Mesenteric fat pad (tissue), 1 donor: ENCODE measurements at regions not wholly inside any gene's neighbourhood (a gene's known extent, or its start where the extent isn't known, plus 50 kb on each side); places are given as distances from the start of the nearest gene placed in this dataset.
"Not testable (repeated sequence)": the region's sequence is repeated elsewhere in the genome, so short reads cannot be mapped to it uniquely, and the experiment has no call there.

Experiments used
- DNase-seq: peaks from one replicate; pipeline ENCODE4 v3.0.0-alpha.2; 2020; ENCODE audit warnings: low spot score
- donor health status: DM: yes; HTN: yes; CAD: no.

DNA sequence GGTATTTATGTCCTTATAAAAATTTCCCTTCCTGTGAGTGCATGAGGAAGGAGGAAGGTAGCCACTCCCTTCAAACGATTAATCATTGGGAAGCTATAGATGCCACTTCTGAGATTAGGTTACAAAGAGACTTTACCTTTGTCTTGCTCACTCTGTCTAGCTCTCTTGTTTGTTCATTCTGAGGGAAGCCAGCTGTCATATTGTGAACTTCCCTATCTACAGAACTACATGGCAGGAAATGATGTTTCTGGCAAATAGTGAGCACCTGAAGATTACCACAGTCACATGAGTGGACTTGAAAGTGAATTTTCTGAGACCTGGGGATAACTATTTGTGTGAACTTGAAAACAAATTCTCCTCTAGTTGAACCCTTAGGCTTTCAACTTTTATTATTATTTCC lies 776.8 kb downstream of the CCDC85A start:
- DNase-seq: no peak

DNA sequence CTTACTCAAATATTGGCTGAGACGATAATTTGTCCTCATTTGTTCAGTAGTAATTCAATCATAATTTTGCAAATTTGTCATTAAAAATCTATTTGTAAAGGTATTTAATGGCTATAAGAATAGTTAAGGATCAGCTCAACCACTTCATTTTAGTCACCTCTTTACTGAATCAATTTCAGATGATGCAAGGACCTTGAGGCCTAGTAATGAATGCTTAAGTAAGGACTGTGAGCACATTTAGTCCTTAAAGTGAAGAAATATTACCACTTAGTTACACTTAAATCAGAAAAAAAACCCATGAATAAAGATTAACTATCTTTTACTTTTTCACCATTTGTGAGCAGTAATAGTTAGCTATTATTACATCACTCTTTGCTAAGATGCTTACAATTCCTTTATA lies 778.9 kb downstream of the CCDC85A start:
- DNase-seq: no peak

DNA sequence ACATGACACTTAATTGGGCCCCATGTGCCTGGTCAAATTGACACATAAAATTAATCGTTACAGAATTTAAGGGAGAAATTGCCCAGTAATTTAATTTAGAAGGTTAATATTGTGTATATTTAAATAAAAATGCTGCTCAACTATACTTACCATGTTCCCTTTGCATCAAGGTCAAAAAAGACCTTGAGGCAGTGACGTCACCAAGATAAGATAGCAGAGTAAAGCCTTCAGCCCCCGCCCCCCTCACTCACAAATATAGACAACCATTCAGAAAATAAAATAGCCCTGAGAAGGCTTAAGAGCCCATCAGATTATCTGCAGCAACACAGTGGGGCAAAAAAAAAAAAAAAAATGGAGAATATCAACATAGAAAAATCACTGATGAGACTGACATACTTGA lies 785.7 kb downstream of the CCDC85A start:
- no peak for DNase-seq

- DNase-seq: no peak
Measured at GRCh38 chr2:56971383-56971974, 787.7 kb downstream of the CCDC85A start.

GRCh38 chr2:56981554-56981953 lies 797.8 kb downstream of the CCDC85A start:
- no peak for DNase-seq

- DNase-seq: no peak
Measured at GRCh38 chr2:56985609-56986008, 801.8 kb downstream of the CCDC85A start.

DNA sequence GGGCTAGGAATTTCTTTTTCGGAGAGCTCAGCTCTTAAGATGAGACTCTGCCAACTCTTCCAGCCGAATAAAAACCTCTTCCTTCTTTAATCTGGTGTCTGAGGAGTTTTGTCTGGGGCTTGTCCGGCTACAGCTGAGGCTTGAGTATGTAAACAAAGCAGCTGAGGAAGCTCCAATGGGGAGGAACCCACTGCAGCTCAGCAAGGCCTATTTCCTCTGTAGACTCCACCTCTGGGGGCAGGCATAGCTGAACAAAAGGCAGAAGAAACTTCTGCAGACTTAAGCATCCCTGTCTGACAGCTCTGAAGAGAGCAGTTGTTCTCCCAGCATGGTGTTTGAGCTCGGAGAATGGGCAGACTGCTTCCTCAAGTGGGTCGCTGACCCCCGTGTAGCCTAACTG lies 838.7 kb downstream of the CCDC85A start:
- no peak for DNase-seq

DNA sequence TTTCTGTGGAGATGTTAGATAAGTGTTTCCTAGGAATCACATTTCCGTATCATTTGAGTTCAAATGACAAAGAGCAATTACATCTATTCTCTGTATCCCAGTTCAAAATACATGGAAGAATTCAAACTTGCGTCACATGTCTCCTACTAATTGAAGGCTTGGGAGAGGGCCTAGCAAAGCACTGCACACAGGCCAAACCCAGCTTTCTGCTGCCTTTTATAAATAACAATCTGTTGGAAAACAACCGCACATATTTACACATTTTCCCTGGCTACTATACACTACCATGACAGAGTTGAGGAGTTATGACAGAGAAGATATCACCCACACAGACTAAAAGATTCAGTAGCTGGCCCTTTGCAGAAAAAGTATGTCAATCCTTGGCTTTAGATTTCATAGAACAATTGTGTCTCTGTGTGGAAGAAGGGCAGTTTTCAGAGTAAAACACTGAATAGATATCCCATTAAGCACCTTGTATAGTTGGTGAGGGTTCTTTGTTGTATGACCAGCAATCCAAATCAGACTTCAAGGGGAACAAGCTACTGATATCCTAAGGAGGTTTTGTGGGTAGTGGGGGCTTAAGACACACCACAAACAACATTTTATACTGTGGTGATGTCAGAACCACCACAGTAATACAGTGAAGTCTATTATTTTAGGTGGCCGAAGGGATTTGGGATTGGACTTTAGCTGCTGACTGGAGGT lies 861.3 kb downstream of the CCDC85A start:
- DNase-seq: no peak

DNA sequence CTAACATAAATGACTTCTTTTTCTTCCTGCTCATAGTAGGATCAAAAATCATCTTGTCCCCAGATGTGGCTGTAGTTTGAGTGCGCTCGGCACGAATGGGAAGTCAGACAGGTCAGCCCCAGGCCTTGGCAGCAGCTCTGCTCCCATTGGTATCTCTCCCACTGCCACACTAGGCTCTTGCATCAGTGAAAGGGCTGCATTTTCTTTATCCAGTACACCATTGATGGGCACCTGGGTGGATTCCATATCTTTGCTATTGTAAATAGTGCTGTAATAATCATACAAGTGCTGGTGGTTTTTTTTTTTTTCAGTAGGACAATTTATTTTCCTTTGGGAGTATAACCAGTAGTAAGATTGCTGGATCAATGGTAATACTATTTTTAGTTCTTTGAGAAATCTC lies 865.5 kb downstream of the CCDC85A start:
- DNase-seq: no peak

GRCh38 chr2:57050007-57050406 lies 866.2 kb downstream of the CCDC85A start:
- no peak for DNase-seq

DNA sequence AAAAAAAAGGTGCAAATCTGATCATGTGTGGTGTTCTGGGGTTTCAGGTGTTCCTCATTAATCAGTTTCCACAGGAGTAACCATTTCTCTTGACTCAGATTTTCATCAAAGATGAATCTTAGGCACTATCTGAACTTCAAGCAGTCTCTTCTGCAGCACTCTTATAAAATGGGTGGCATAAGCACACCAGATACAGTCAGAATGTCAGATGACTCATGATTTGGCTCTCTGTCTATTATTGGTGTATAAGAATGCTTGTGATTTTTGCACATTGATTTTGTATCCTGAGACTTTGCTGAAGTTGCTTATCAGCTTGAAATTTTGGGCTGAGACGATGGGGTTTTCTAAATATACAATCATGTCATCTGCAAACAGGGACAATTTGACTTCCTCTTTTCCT lies 882.5 kb downstream of the CCDC85A start:
- not testable (repeated sequence) for DNase-seq

GRCh38 chr2:57075226-57075625 lies 891.4 kb downstream of the CCDC85A start:
- no peak for DNase-seq

GRCh38 chr2:57080035-57080434 lies 896.2 kb downstream of the CCDC85A start:
- no peak for DNase-seq

DNA sequence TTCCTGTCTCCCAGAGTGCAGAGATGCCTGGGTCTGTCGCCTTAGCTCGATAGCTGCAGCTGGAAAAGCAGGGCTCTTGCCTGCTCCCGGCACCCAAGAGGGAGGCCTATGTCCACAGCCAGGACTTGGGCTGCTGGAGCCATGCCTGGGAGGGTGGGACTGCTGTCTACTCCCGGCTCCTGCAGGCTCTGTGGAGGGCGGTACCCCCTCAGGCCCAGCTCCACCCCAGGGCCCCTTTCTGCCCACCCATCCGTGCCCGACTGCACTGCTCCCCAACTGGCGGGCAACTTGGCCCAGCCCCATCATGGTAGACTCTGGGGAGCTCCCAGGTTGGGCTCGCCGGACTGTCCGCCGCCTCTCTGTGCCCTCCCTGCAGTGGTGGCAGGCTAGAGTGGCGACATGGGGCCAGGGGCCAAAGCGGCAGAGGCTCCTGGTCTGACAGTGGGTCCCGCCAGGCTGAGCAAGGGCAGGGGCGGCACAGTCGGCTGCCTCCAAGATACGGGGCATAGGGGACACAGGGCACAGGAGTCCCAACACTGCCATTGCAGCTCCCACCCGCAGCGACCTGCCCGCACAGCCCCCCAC lies 901.0 kb downstream of the CCDC85A start:
- DNase-seq: no peak

DNA sequence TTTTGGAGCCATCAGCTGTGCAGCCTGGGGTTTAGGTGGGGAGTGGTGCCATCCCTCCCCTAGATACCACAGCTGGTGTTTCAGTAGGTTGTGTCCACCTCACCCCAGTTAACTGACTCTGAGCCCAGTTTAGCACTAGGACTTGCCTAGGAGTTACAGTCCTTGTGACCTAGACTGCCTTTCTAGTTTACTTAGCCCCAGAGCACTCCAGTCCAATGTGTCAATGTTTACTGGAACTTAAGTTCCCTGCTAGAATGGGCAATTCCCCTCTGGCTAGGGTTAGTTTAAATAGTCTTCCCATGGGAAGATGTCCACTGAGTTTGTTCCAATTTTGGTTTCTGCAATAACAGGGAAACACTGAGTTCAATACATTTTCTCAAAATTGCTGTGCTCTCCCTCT lies 909.2 kb downstream of the CCDC85A start:
- DNase-seq: no peak

DNA sequence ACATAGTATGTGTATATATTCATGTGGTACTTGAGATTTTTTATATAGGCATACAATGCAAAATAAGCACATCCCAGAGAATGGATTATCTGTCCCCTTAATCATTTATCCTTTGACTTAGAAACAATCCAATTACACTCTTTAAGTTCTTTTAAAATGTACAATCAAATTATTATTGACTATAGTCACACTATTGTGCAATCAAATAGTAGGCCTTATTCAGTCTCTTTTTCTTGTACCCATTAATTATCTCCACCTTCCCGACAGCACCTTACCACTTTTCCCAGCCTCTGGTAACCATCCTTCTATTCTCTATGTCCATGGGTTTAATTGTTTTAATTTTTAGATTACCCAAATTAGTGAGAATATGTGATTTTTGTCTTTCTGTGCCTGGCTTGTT lies 914.1 kb downstream of the CCDC85A start:
- no peak for DNase-seq

DNA sequence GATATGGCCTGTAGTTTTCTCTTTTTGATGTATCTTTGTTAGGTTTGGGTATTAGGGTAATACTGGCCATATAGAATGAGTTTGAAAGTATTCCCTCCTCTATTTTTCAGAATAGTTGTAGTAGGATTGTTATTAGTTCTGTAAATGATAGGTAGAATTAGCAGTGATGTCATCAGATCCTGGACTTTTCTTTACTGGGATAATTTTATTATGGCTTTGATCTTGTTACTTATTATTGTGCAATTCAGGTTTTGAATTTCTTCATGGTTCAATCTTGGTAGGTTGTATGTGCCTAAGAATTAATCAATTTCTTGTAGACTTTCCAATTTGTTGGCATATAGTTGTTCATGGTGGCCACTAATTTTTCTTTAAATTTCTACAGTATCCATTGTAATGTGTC lies 916.6 kb downstream of the CCDC85A start:
- DNase-seq: no peak

- no peak for DNase-seq
Measured at GRCh38 chr2:57105694-57106093, 921.9 kb downstream of the CCDC85A start.

DNA sequence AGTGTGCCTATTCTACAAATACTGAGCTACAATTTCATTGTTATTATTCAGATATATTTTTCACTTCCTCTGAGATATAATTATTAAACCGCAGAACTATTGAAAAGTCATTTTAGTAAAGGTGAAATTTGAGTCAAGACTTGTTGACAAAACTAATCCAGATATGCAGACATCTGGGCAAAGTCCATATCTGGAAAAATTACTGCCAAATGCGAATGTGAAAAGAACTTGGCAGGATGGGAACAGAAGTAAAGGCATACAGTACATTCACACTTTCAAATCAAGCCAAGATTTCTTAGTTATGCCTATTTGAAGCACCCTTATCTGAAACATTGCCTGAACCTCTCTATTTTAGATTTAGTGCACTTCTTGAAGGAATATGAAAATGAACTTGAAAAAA lies 923.6 kb downstream of the CCDC85A start:
- DNase-seq: no peak

- DNase-seq: no peak
Measured at GRCh38 chr2:57111531-57111930, 927.7 kb downstream of the CCDC85A start.

DNA sequence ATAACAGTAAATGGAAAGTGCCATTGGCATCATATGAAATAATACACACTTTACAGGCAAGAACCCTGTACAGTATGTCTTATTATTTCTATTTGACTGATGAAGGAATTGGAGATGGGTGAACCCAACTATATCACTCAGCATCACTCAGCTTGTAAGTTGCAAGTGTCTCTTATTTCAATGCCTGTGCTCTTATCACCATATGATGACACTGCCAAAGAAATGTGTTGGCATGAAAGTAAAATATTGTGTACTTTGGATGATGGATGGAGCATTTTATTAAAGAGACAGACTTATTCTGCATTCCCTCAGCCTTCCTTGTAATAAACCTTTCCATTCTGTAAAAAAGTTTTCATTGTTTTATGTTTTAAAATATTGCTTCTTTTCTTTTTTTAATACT lies 927.5 kb upstream of the VRK2 start:
- DNase-seq: no peak

- DNase-seq: no peak
Measured at GRCh38 chr2:57126410-57126809, 920.2 kb upstream of the VRK2 start.

- no peak for DNase-seq
Measured at GRCh38 chr2:57139179-57139578, 907.4 kb upstream of the VRK2 start.
